Choroid plexus epithelial cell (primary cell): ENCODE measurements at regions not wholly inside any gene's neighbourhood (a gene's known extent, or its start where the extent isn't known, plus 50 kb on each side); places are given as distances from the start of the nearest gene placed in this dataset.

Experiments
- DNase-seq: peaks from one replicate; pipeline ENCODE4 v3.0.0-alpha.2; 2010; ENCODE audit warnings: low read depth
- H3K4me3 ChIP-seq: 2 replicates; pipeline ENCODE4 v1.5.1; 2011; ENCODE audit warnings: low read depth, mild to moderate bottlenecking, control low read depth, low read length, moderate library complexity
- TF ChIP-seq, protein P1 (sequence below): conservative IDR thresholded peaks from 2 replicates; pipeline ENCODE4 v1.5.1; 2011; ENCODE audit warnings: low read depth, mild to moderate bottlenecking, control low read depth, inconsistent platforms, low read length, moderate library complexity

DNA sequence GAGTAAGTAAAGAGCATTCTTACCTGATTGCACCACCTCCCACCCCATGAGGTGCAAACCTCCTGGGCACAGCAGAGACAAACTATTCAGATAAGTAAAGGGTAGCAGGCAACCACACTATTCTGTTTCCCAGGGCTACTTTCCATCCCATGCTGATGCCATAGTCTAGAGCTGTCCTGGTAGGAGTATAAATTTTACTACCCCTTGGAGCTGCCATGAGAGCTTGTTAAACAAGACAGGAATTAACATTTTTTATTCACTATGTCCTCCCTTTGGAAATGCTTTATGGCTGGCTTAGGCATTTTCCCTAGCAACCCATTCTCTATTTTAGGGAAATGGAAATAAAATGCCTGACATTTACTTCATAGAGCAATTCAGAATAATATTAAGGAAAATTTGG lies 324.6 kb upstream of the USP25 start:
- H3K4me3 ChIP-seq: no peak overlapping the region
- DNase-seq: no peak
- TF ChIP-seq, protein P1, sequence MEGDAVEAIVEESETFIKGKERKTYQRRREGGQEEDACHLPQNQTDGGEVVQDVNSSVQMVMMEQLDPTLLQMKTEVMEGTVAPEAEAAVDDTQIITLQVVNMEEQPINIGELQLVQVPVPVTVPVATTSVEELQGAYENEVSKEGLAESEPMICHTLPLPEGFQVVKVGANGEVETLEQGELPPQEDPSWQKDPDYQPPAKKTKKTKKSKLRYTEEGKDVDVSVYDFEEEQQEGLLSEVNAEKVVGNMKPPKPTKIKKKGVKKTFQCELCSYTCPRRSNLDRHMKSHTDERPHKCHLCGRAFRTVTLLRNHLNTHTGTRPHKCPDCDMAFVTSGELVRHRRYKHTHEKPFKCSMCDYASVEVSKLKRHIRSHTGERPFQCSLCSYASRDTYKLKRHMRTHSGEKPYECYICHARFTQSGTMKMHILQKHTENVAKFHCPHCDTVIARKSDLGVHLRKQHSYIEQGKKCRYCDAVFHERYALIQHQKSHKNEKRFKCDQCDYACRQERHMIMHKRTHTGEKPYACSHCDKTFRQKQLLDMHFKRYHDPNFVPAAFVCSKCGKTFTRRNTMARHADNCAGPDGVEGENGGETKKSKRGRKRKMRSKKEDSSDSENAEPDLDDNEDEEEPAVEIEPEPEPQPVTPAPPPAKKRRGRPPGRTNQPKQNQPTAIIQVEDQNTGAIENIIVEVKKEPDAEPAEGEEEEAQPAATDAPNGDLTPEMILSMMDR: no peak

DNA sequence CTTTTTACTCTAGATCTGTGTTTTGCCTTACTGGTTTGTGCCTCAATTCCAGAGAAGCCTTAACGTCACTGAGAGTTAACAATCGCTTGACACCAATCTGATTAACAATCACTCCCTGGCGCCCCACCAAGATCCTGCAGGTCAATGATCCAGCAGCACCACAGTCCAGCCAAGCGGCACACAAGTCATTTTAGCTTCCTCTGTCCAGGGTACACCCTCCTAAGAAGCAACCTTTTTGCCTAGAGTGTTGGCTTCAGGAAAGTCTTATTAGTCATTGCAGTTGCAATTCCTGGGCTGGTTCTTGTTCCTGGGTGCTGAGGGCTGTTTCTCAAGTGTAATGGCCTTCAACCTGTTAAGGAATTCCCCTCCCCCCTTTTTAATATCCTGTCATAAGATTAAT lies 323.0 kb upstream of the USP25 start:
- DNase-seq: no peak
- H3K4me3 ChIP-seq: no peak overlapping the region
- TF ChIP-seq, protein P1: no peak

DNA sequence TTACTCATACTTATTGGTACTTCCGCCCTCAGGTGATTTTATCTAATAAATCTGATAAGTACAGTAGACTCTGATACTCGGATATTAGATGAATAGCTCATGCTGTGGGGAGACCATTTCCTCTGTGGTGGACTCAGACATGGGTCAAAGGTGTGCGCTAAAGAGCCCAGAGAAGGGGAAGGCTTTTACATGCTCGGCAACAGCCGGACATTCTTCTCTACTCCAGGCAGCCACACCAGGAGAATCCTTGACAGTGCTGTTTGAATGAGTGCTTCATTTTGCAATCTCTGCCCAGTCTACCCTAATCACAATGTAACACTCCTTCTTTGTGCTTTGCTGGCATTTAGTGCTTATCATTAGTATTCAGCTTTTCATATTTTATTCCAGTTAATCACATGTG lies 322.2 kb upstream of the USP25 start:
- DNase-seq: no peak
- TF ChIP-seq, protein P1: no peak
- no peak overlapping the region for H3K4me3 ChIP-seq

DNA sequence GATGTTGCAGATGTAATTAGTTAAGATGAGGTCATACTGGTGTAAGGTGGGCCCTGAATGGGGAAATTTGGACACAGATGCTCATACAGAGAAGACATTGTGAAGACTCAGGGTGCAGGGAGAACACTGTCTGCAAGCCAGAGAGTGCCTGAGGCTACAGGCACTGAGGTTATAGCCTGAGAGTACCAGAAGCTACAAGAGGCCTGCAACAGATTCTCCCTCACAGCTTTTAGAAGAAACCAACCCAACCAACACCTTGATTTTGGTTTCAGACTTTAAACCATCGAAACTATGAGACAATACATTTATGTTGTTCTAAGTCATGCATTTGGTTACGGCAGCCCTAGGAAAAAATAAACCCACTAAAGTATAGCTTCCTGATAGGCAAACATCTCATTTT lies 321.7 kb upstream of the USP25 start:
- TF ChIP-seq, protein P1: no peak
- H3K4me3 ChIP-seq: no peak overlapping the region

DNA sequence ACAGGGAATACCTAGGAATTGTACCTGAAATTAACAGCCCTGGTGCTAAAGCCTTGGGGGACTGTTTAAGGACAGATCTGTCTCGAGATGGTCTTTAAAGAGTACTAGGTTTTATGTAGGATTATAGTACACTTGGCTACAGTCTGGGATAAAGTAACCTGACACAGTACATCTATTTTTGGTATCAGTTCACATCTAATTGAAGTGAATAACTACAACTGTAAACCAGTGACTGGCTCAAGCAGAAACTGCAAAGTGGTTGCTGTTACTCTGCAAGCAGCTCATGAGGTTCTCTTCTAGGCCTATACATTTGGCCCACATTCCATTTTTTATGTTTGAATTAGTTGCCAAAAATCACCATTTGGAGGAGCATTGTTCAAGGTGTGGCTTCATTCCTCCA lies 320.8 kb upstream of the USP25 start:
- no peak overlapping the region for H3K4me3 ChIP-seq
- TF ChIP-seq, protein P1: no peak
- DNase-seq: no peak

More for the DNA sequence above, 321.7 kb upstream of the USP25 start:
- no peak for DNase-seq

DNA sequence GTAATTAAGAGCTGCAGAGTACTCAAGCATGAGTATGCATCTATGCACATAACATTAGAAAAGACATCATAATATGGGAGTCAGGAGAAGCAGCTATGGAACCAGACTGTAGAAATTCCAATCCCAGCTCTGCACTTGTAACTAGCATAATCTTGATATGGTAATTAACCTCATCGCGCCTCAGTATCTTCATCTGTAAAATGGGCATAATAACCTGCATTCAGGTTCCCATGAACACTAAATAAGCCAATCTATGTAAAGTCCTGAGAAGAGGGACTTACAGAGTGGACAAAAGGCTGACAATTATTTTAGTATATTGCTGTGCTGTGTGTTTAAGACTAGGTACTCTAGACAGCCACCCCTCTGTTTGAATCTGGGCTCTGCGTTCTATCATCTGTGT lies 318.9 kb upstream of the USP25 start:
- no peak overlapping the region for H3K4me3 ChIP-seq
- TF ChIP-seq, protein P1: no peak

DNA sequence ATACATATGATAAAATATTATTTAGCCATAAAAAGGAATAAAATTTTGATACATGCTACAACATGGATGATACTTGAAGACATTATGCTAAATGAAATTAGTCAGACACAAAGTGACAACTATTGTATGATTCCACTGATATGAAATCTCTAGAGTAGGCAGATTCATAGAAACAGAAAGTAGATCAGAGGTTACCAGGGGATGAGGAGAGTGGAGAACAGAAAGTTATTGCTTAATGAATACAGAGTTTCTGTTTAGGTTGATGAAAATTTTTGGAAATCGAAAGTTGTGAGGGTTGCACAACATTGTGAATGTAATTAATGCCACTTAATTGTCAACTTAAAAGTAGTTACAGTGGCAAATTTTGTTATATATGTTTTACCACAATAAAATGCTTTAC lies 315.7 kb upstream of the USP25 start:
- H3K4me3 ChIP-seq: no peak overlapping the region
- DNase-seq: peak; percentile 39
- TF ChIP-seq, protein P1: no peak

More for the DNA sequence above, 318.9 kb upstream of the USP25 start:
- DNase-seq: no peak
